ENCODE measurements at regions not wholly inside any gene's neighbourhood (a gene's known extent, or its start where the extent isn't known, plus 50 kb on each side); places are given as distances from the start of the nearest gene placed in this dataset.

- no peak for DNase-seq
These were observed 402.5 kb upstream of the SLC24A2 start for GRCh38 chr9:20191228-20191840.

- DNase-seq = no peak
These were observed 401.0 kb upstream of the SLC24A2 start for GRCh38 chr9:20189871-20190270.

DNA sequence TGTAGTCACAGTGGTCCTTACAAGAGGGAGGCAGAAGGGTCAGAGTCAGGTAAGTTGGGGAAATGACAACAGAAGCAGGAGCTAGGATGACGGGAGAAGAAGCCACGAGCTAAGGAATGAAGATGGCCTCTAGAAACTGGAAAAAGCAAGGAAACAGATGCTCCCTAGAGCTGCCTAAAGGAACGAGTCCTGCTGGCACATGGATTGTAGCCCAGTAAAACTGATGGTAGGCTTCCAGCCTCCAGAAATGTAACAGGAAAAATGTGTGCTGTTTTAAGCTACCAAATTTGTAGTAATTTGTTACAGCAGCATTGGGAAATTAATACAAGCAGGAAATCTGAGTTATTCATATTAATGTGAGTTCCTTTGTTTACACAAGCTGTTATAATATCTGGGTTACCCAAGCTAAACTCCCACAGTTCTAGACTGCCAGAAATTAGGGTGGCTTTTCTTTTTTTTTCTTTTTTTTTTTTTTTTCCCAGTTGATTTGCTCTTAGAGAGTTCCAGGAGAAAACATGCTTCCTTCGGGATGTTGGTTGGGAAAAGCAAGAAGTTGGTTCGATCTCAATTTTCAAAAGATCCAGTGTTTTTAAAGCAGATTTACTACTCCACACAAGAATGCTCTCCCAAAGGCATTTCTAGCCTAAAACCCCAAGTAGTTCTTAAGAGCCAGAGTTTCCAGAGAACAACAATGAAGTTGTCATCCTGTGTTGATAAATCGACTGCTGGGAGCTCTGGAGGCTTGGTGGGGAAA, 400.0 kb upstream of the SLC24A2 start:
- DNase-seq = no peak

- DNase-seq = no peak
These were observed 398.5 kb upstream of the SLC24A2 start for GRCh38 chr9:20187318-20187717.

DNA sequence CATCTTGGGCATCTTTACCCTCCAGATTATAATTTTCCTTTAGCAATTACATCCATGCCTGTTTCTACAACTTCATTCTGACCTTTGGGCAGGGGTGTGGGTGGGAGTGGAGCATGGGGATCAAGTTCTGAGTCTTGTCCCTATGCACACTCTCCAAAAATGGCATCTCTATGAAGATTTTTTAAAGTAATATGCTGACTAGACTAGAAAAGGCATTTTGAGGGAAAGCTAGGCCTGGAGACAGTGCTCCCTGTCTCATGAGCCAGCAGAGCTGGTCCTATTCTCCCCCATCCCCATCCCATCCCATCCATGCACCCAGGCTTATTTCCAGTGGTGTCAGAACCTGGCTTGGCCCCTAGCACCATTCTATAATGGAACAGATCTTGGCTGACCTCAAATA, 398.0 kb upstream of the SLC24A2 start:
- DNase-seq = no peak

- no peak for DNase-seq
These were observed 397.4 kb upstream of the SLC24A2 start for GRCh38 chr9:20186231-20186630.

GRCh38 chr9:20184541-20184940, 395.7 kb upstream of the SLC24A2 start:
- DNase-seq = no peak

- DNase-seq = no peak
These were observed 389.8 kb upstream of the SLC24A2 start for GRCh38 chr9:20178679-20179078.

GRCh38 chr9:20178197-20178596, 389.4 kb upstream of the SLC24A2 start:
- no peak for DNase-seq

DNA sequence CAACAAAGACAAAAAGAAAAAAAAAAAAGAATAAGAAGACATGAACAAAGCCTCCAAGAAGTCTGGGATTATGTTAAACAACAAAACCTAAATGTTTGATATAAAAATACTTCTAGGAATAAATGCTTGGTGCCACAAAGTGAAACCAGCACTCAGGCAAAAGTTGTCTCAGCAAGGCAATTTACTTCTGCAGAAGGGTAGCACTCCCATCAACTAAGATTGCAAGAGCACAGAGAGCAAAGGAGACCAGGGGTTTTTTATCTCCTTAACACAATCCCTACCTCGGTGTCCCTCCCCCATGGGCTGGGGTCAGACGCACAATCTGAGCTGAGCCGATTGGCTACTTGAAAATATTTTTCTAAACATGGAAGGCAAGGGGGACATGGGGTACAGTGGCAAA, 381.3 kb upstream of the SLC24A2 start:
- no peak for DNase-seq

DNA sequence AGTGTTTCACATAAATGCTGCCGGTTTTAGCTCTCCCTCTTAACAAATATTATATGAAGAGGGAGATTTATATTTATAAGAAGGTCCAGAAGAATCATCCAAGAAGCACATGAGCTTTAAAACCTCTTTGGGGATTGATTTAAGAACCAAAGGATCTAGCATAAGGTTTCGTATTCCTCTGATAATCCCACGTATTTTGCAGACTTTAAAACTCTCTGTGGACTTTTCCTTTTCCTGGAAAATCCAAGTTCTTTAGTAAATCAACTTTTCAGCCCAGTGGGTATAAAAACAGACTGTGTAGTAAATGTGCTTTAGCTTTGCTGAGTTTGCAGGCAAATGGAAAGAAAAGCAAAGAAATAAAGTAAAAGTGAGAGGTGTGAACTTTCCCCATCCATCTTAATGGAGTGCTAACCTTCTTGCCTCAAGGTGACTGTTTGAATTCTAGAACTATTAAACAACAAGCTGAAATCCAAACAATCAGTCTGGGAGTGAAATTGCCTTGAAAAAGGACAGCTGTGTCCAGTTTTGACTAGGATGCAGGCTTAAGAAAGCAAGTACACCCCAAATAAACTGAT, 363.4 kb upstream of the SLC24A2 start:
- DNase-seq = no peak

DNA sequence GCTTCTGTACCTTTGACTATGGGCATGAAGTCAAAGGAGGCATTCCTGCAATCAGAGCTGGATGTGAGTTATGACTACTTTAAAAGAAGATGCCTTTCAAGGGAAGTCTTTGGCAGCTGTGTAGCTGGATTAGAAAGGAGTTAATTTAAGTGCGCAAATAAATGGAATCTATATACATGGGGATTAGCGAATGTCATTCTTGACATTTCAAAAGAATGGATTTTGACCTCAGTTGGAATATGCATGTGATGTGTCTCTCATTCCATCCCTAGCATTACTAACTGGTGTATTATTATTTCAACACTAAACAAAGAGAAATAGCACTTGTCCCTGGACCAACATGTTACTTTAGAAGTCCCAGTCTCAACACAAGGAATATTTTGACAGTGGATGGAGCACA, 359.6 kb upstream of the SLC24A2 start:
- no peak for DNase-seq

DNA sequence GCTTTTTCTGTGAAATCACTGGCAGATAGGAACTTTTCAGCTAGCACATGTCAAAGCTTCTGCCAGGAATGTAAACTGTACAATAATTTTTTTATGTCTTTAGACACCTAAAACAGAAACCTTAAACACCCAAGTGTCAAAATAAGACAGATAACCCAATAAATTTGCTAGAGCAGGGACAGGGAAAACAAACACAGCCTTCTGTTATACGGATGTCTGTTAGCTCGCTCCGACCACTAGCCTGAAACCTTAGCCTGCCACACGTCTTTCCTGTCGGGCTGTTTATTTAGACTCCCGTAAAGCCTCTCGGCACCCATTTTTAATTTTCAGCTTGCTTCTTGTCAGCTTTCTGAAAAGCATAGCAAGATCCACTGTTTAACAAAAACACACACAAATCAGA, 355.4 kb upstream of the SLC24A2 start:
- DNase-seq = no peak

DNA sequence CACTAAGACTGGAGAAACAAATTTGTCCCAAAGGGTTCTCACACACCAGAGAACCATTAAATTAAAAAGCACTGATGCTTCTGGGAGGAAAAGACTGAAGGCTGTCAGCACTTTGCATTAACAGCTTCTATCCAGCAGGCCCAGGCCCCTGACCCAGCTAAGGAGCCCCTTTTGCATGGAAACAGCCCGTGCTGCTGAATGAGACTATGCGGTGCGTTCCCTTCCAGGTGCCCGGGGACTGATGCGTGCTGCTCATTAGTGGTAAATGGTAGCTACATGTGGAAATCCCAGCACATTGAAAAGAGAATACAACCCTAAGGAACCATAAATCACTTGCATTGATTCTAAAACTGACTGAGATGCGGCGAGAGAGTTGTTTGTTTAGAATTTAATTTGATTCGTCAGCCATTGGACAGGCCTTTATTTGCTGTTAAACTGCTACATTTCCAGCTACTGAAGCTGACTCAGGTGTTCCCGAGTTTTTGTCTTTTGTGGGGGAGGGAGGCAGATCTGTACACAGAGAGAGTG, 351.0 kb upstream of the SLC24A2 start:
- DNase-seq = no peak

GRCh38 chr9:20138841-20139240, 350.0 kb upstream of the SLC24A2 start:
- no peak for DNase-seq

DNA sequence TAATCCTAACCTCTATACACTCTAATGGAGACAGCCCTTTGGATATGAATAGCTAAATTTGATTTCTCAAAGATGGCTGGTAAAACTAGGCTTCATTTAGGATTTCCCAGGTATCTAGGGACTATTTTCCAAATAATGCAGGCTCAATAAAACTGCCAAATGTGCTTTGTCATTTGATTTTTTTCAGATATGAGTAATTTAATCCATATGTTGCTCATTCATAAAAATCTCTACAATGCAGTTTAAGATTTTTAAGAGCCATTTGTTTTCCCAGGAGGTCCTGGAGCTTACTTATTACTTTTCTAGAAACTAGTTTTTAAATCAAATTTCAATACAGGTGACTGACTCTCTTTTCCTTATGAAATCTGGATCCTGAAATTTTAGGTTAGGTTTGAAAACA, 349.3 kb upstream of the SLC24A2 start:
- no peak for DNase-seq

- no peak for DNase-seq
These were observed 348.6 kb upstream of the SLC24A2 start for GRCh38 chr9:20137425-20137824.

- DNase-seq = no peak
These were observed 346.4 kb upstream of the SLC24A2 start for GRCh38 chr9:20135119-20135697.

GRCh38 chr9:20125727-20126126, 336.9 kb upstream of the SLC24A2 start:
- DNase-seq = no peak

- no peak for DNase-seq
These were observed 330.7 kb upstream of the SLC24A2 start for GRCh38 chr9:20119566-20119965.

DNA sequence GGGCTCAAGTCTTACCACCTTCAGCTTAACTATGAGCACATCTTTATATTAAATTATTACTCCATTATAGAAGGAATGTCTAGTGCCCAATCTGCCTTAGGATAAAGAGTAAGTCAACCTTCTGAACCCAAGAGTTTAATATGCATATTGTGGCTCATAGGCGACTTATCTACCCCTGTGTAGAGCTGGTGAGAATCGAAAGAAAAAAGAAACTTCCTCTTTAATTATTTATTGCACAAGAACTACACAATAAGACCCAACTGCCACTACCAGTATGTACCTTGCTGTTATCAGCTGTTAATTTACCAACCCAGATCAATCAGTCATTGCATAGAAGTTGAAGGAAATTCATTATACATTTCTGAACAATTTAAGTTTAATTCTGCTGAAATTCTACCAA, 329.1 kb upstream of the SLC24A2 start:
- DNase-seq = no peak

GRCh38 chr9:20117482-20117881, 328.6 kb upstream of the SLC24A2 start:
- no peak for DNase-seq

GRCh38 chr9:20114974-20115373, 326.1 kb upstream of the SLC24A2 start:
- DNase-seq = no peak

GRCh38 chr9:20112205-20112783, 323.5 kb upstream of the SLC24A2 start:
- no peak for DNase-seq

Data from NCI-H1694 treated with DMSO at 0.1 percent for 48 hours (cell line).